GM12864 (cell line): ENCODE measurements at regions not wholly inside any gene's neighbourhood (a gene's known extent, or its start where the extent isn't known, plus 50 kb on each side); places are given as distances from the start of the nearest gene placed in this dataset.
A peak's percentile ranks its signal among the peaks of the same experiment; 100 is the strongest.

ENCODE experiments used
- DNase-seq: peaks from one replicate; pipeline ENCODE4 v3.0.0-alpha.2; 2011; ENCODE audit warnings: low read depth
- H3K4me3 ChIP-seq: 2 replicates; pipeline ENCODE4 v1.5.1; 2011; ENCODE audit warnings: mild to moderate bottlenecking, low read depth, low read length, control low read depth
- CTCF ChIP-seq: IDR thresholded peaks from 2 replicates; pipeline ENCODE4 v1.5.1; 2011; ENCODE audit warnings: low read depth, mild to moderate bottlenecking, moderate library complexity, low read length, control low read depth, inconsistent platforms; ENCODE audit errors: missing control alignments

GRCh38 chr5:4855036-4855435 lies 285.1 kb upstream of the ADAMTS16 start:
- DNase-seq, result no peak
- TF ChIP-seq CTCF, result no peak
- H3K4me3 ChIP-seq, result no peak overlapping the region

- DNase-seq, result no peak
- no peak for TF ChIP-seq CTCF
These were observed 284.2 kb upstream of the ADAMTS16 start for GRCh38 chr5:4855880-4856279.

GRCh38 chr5:4857761-4858160 lies 282.4 kb upstream of the ADAMTS16 start:
- no peak for DNase-seq
- no peak for TF ChIP-seq CTCF
- no peak overlapping the region for H3K4me3 ChIP-seq

More at GRCh38 chr5:4855880-4856279, 284.2 kb upstream of the ADAMTS16 start:
- H3K4me3 ChIP-seq, result no peak overlapping the region

- DNase-seq, result no peak
- no peak overlapping the region for H3K4me3 ChIP-seq
- TF ChIP-seq CTCF, result no peak
These were observed 280.5 kb upstream of the ADAMTS16 start for GRCh38 chr5:4859500-4860235.

- H3K4me3 ChIP-seq, result no peak overlapping the region
- no peak for TF ChIP-seq CTCF
- DNase-seq, result no peak
These were observed 279.5 kb upstream of the ADAMTS16 start for GRCh38 chr5:4860631-4861030.

GRCh38 chr5:4862500-4862899 lies 277.6 kb upstream of the ADAMTS16 start:
- no peak overlapping the region for H3K4me3 ChIP-seq
- no peak for DNase-seq
- TF ChIP-seq CTCF, result peak; percentile 38

- no peak for TF ChIP-seq CTCF
- no peak for DNase-seq
- H3K4me3 ChIP-seq, result no peak overlapping the region
These were observed 273.9 kb upstream of the ADAMTS16 start for GRCh38 chr5:4866131-4866659.
